GM21367 (cell line): ENCODE measurements at regions not wholly inside any gene's neighbourhood (a gene's known extent, or its start where the extent isn't known, plus 50 kb on each side); places are given as distances from the start of the nearest gene placed in this dataset.

Source experiments
- ATAC-seq: cut with Tn5 transposase; IDR thresholded peaks from one replicate; pipeline ENCODE4 v1.9.1; 2021; ENCODE audit not compliant: unreplicated experiment

- no peak for ATAC-seq
Measured at GRCh38 chr9:18020121-18020745, 441.4 kb downstream of the SH3GL2 start.

GRCh38 chr9:18022642-18023041, 443.8 kb downstream of the SH3GL2 start:
- no peak for ATAC-seq

DNA sequence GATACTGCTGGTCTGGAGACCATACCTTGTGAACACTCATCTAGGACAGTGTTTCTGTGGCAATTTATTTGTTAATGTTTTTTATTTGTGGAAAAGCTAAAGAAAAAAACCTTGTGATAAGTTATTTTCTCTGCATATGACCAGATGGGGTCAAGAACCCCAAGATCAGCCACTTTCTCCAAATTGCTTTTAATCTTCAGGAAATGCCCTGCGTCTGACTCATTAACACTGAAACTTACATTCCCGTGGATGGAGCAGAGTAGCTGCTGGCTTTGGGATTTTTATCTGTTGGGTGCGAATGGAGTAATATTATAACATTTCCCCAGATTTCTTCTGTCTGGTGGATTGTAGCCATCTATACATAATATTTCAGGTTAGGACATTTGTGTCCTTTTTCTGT, 444.5 kb downstream of the SH3GL2 start:
- no peak for ATAC-seq

- ATAC-seq, result no peak
Measured at GRCh38 chr9:18032636-18033035, 441.3 kb upstream of the ADAMTSL1 start.

DNA sequence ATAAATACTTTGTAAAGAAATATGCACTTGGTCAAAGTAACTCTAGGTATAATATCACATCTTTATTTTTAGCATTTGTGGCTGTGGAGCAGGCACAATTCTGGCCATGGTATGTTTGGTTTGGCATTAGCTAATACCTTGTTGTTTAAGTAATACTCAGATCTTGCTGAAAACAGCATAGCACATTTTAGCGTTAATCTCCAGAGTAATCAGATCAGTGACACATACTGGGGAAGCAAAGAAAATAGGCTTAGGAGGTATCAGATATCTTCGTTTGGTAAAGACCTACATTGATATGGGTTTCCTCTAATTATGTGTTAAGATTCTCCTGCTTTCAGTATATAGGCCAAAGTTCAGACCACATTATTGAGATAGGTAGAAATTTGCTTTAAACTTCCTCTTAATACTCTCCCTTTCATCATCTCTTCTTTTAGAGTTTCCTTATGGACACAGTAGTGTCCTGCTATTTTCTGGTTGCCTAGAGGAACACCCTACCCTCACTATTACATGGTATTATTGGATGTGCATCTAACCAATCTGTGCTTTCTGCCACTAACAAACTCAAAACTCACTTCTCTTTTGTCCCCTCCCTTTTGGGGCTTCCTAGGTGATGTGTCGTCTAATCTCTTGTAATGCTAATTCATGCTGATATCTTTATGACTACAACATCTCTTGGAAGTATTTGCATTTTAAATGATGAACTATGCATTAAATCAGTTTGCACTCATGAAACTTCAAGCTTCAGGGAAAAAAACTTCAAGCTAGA, 437.3 kb upstream of the ADAMTSL1 start:
- no peak for ATAC-seq

DNA sequence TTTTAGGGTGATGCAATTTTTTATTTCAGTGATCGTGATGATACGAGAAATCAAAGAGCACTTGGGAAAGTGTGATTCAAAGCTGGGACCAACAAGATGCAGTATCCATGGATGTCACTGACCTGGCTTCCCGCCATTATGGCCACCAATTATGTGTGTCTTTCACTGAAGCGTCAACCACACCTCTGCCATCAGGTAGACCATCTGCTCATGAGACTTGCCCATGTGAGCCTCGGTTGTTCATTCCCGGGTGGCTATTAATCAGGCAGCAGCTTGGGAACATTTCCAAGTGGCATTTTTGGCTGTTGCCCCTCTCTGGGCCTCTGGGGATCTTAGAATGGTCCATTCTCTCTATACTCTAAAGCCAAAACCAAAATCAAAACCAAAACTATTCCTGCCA, 436.0 kb upstream of the ADAMTSL1 start:
- no peak for ATAC-seq

- no peak for ATAC-seq
Measured at GRCh38 chr9:18040327-18040726, 433.6 kb upstream of the ADAMTSL1 start.

DNA sequence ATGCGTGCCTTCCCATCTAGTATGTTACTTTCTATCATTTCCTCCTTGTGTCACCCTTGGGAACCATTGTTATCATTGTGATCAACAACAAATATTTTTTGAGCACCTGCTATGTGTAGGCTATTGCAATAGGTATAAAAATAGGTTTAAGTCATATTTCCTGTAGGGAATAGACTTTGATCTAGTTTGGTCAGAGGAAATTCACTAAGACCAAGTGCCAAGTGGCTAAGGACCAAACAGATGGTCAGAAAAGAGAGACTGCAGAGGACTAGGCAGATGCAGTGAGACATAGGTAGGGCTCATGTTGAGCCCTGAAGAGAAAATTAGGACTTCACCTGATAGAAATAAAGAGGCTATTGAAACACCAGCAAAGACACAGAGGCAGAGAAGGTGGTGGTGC, 430.0 kb upstream of the ADAMTSL1 start:
- no peak for ATAC-seq

DNA sequence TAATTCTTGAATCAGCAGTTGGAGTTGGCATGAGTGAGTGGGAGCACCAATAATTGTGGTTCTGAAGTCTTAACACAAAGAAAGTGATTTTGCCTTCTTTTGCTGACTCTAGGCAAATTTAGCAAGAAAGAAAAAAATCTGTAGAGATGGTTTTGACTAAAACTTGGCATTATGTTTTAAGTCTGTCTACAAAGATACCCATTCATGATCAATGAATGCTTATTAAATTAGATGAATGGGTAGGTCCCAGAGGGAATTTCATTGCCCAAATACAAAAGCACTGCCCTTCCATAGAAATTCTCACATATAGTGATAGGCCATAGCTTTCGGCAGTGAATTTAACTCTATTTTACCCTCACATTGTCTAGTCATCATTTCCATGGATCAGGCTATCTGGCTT, 428.6 kb upstream of the ADAMTSL1 start:
- ATAC-seq, result no peak

- no peak for ATAC-seq
Measured at GRCh38 chr9:18046068-18046467, 427.9 kb upstream of the ADAMTSL1 start.

DNA sequence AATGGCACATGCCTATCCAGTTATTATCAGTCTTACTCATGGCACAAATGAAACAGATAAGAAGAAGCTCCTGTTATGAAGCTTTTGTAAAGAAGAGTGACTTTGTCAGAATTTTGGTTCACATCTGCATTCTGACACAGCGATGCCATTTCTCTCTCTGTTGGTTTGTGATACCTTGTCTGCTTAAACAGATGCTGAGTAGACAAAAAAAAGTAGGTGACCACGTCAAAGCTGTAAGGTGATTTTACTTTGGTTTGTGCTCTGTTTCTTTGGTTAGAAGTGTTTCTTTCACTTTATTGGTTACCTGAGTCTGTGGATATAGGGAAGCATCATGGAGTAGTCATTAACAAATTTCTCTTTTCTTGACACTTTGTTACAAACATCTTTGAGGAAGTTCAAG, 422.3 kb upstream of the ADAMTSL1 start:
- no peak for ATAC-seq

DNA sequence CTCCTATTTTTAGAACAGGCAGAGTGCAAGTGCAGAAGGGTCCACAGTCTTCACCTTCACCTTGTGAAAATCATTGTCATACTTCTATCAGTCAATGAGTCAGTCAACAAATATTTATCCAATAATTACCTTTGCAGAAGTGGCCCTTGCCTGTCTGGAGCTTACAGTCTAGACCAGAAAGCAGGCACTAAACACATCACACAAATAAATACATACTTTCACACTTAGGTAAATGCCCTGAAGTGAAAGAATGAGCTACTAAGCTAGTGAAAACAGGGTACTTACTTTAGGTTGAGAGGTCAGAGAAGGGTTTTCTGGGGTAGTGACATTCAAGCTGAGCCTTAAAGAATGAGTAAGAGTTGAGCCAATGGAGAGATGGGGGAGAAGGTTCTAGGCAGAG, 421.9 kb upstream of the ADAMTSL1 start:
- no peak for ATAC-seq

DNA sequence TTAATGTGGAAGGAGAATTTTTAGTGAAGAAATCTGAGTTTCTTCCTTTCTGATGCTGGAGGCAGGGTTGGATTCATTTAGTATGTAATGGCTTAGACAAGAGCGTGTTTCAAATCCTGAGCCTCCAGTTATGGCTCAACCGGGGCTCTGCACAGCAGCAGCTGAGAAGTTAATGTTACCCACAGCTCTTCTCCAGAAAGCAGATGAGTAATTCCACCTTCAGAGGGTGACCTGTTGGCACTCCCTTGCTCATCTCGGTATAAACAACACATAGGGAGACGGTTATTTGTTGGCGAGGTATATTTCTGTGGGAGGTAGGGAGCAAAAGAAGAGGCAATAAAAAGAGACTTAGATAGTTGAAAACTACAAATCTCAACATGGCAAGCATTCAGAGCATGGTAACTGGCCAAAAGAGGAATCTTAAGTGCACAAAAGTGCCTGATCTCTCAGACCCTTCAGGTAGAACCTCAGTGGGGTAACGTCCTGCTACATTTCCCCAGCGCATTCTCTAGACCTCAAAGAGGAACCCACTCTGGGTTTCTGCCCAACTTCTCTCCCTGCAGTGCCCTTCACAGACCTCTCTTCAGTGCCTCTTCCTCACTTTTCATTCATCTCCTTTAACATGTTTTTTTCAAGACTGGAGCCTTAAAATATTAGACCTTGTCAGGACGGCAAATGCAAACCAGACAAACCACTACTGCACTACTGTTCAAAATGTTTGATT, 417.5 kb upstream of the ADAMTSL1 start:
- ATAC-seq, result no peak

- peak; percentile 92 for ATAC-seq
Measured at GRCh38 chr9:18056993-18057369, 417.0 kb upstream of the ADAMTSL1 start.

DNA sequence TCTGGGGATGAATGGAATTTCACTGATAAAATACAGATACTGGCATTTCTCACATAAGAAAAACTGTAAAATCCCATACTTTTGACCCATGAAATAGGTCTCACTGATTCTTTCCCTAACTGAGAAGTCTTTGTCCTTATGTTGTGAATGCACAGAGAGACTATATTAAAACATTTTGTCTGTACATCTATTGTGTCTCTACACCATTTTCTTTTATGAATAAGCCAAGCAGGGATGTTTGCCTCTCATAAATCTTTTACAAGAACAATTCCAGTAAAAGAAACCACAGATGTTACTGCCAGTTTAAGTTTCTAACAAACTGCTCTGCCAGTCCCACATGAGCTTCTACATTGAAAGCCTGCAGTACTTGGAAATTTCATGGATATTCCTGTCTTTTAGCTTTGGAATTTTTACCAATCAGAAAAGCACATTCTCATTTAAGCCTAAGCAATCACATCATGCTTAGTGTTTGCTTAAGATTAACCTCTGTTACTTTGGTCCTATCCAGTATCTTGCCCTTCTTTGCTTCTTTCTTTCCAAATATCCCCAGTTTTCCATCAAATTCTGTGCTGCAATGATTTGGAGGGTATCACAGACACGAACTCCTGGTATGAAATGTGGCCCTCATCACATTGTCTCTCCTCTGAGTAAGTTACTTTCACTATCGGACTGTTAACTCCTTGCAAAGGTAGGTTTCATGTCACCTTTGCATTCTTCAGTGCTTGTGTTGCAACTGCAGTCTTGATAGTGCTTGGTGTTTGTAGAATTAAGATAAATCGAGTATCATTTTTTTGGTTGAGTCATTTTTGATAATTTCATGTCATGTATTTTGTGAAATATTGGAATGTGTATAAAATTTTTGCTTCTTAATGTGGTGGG, 415.1 kb upstream of the ADAMTSL1 start:
- ATAC-seq, result no peak

DNA sequence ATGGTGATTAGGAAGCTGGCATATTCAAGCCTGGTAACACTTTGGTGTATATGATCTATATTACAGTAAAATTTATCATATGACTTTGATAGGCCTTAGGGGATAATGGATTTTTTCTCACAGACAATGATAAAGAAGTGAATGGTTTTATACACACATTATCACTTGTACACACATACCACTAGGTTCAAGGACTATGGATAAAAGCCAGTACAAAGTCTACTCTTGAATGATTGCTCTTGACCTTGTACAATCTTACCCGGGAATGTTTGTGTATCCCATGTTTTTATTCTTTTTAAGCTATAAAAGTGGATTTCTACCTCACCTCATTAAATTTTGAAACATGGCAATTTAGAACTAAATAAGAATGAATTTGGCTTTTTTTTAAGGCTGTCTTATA, 414.5 kb upstream of the ADAMTSL1 start:
- no peak for ATAC-seq

- no peak for ATAC-seq
Measured at GRCh38 chr9:18060269-18060934, 413.6 kb upstream of the ADAMTSL1 start.

DNA sequence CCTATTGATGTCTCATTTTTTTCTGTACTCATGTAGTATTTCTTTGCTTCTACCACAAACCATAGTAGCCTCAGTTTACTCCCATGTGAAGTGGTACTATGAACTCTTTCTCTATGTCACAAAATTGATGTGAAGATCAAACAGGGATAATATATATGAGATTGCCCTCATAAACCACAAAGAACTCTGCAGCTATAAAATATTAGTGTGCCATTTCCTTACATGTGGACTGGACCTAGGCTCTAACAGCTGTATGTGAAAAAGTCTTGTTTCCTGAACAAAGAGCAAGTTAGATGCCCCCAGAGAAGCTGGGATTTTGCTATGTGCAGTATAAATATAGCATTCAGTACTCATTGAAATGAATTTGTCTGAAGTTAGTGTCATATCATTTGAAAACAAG, 412.6 kb upstream of the ADAMTSL1 start:
- no peak for ATAC-seq

GRCh38 chr9:18061856-18062255, 412.1 kb upstream of the ADAMTSL1 start:
- no peak for ATAC-seq

DNA sequence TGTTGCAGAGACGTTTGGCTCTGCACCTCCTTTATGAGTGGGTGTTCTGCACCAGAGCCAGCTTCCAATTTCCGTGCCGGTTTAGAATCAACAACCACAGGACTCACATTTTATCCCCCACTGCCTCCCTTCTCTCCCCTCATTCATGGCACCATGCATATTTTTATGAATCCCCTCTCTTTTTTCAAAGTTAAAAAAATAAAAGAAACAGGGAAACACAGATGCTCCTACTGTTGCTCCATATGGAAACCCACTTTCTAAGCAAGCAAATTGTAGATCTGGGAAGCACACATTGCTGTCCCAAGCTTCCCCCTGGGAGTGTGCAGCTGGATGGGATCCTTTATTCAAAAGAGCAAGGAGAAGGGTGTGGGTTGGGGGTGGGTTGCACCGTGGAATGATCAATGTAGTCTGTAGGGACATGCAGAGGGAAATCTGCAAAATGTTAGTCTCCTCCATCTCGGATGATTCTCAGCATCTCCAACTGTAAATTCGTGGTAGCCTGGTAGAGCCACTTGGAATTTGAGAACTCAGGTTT, 410.0 kb upstream of the ADAMTSL1 start:
- no peak for ATAC-seq
